ENCODE measurements at regions not wholly inside any gene's neighbourhood (a gene's known extent, or its start where the extent isn't known, plus 50 kb on each side); places are given as distances from the start of the nearest gene placed in this dataset.

- H3K14ac ChIP-seq (ENCODE audit: insufficient read depth, low read length) = no peak overlapping the region
- no peak overlapping the region for H3K4me2 ChIP-seq (ENCODE audit: insufficient read depth, insufficient read length, low read length)
- H4K20me1 ChIP-seq (ENCODE audit: control insufficient read depth, insufficient read depth, insufficient read length) = no peaks in the 10 kb centered on the region
- H3K9ac ChIP-seq (ENCODE audit: extremely low read depth, insufficient read length, low read length) = no peak overlapping the region
- no peaks in the 10 kb centered on the region for H3K4me1 ChIP-seq (ENCODE audit: insufficient read depth, low read length)
- no peak for TF ChIP-seq CTCF (conservative IDR thresholded peaks at IDR 0.05)
- H2AK5ac ChIP-seq (ENCODE audit: insufficient read length, low read length) = no peak overlapping the region
- Mint-ChIP-seq H3K4me3 (no peak overlapping the region), H3K9me3 (no peaks in the 10 kb centered on the region), H3K27me3 (ENCODE audit: low read depth) (peaks cover 40% of the 10 kb centered on the region), H3K4me1 (peaks cover 9 to 21% of the 10 kb centered on the region in 2 experiments), H3K27ac (no peak overlapping the region; a peak in 1 of 7 replicates), H3K36me3 (ENCODE audit: insufficient read depth in 1 of 3, low read depth in 3 of 3) (no peaks in the 10 kb centered on the region)
- no peak overlapping the region for H2BK120ac ChIP-seq (ENCODE audit: low read depth, low read length, poor library complexity, severe bottlenecking)
- no peak overlapping the region for H3K18ac ChIP-seq (ENCODE audit: insufficient read length, low read depth, low read length)
- H3K23me2 ChIP-seq (ENCODE audit: insufficient read length, low read depth, low read length, poor library complexity, severe bottlenecking) = no peaks in the 10 kb centered on the region
- H2BK20ac ChIP-seq (ENCODE audit: low read depth, low read length, poor library complexity, severe bottlenecking) = no peak overlapping the region
- DNase-seq = no peak
- no peak overlapping the region for H3K27ac ChIP-seq (ENCODE audit: insufficient read length, low read depth, low read length)
- no peaks in the 10 kb centered on the region for H3K79me1 ChIP-seq (ENCODE audit: insufficient read depth, low read depth, low read length, poor library complexity, severe bottlenecking)
- H2AFZ ChIP-seq (ENCODE audit: low read length) = no peak overlapping the region
- H4K5ac ChIP-seq (ENCODE audit: insufficient read length, low read depth, low read length) = no peak overlapping the region
- no peak overlapping the region for H4K91ac ChIP-seq (ENCODE audit: insufficient read length, low read depth, low read length)
- H3K23ac ChIP-seq (ENCODE audit: insufficient read length, low read depth, low read length) = no peak overlapping the region
- H3K56ac ChIP-seq (ENCODE audit: insufficient read length, low read depth, low read length) = no peak overlapping the region
- no peak overlapping the region for H3T11ph ChIP-seq (ENCODE audit: low read length)
- no peak overlapping the region for H4K8ac ChIP-seq (replicated peaks; ENCODE audit: insufficient read length, low read depth, low read length)
- H3K9me3 ChIP-seq (ENCODE audit: control insufficient read depth, low read depth, low read length) = no peaks in the 10 kb centered on the region
- no CpG with 5 or more reads among the region's 12 CpGs for WGBS (ENCODE audit: extremely low coverage, insufficient read length, low lambda C conversion rate)
- no peak overlapping the region for H2BK12ac ChIP-seq (ENCODE audit: insufficient read length, low read depth, low read length)
- no peak overlapping the region for H2BK15ac ChIP-seq (ENCODE audit: low read depth, low read length)
- no peak overlapping the region for H2BK5ac ChIP-seq (ENCODE audit: insufficient read length, low read length)
- H3K27me3 ChIP-seq (ENCODE audit: insufficient read depth, low read length) = no peaks in the 10 kb centered on the region
- H3K4ac ChIP-seq (ENCODE audit: low read depth, low read length) = no peak overlapping the region
- no peaks in the 10 kb centered on the region for H3K79me2 ChIP-seq (ENCODE audit: insufficient read depth, low read length)
Measured at GRCh38 chr11:134612140-134613030, 200.3 kb upstream of the B3GAT1 start.
